ENCODE measurements at regions not wholly inside any gene's neighbourhood (a gene's known extent, or its start where the extent isn't known, plus 50 kb on each side); places are given as distances from the start of the nearest gene placed in this dataset.

DNA sequence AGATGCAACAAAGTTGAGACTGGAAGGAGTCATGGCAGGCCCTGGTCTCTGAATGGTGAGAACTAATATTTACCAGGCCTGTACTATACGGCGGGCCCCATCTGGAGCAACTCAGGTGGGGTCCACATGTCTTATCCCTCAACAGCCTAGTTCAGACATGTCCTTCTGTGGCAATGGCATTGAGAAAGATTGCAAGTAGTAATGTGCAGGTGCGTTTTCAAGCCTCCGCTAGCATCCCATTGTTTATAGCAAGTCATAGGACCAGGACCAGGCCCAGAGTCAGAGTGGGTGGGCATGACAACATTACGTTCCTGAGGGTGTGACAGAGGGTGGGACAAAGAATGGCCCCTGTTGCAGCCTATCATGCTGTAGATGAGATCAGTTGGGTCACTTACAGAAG is 541.1 kb downstream of the EFNB2 start:
- Histone ChIP-seq H3K4me3 (ENCODE audit: low read length in 2 of 2) (no peak overlapping the region), H3K36me3 (ENCODE audit: control insufficient read depth in 1 of 2, insufficient read depth in 2 of 2, low read length in 1 of 2) (no peaks in the 10 kb centered on the region), H3K27ac (ENCODE audit: low read depth in 1 of 2, low read length in 2 of 2) (no peak overlapping the region), H3K27me3 (ENCODE audit: control insufficient read depth in 1 of 2, insufficient read depth in 2 of 2, low read length in 1 of 2) (no peaks in the 10 kb centered on the region), H3K4me1 (ENCODE audit: control insufficient read depth in 1 of 2, insufficient read depth in 2 of 2, low read length in 2 of 2) (no peaks in the 10 kb centered on the region), H3K9me3 (ENCODE audit: control insufficient read depth, low read length) (peaks cover 3% of the 10 kb centered on the region)
- WGBS, 2 donors: 83 to 90% methylated on average over 5 of the region's 5 CpGs
- intact Hi-C loops (cut with DNase I): no loop called here
- ATAC-seq (ENCODE audit: low FRiP score) (no peak), DNase-seq (no peak)

DNA sequence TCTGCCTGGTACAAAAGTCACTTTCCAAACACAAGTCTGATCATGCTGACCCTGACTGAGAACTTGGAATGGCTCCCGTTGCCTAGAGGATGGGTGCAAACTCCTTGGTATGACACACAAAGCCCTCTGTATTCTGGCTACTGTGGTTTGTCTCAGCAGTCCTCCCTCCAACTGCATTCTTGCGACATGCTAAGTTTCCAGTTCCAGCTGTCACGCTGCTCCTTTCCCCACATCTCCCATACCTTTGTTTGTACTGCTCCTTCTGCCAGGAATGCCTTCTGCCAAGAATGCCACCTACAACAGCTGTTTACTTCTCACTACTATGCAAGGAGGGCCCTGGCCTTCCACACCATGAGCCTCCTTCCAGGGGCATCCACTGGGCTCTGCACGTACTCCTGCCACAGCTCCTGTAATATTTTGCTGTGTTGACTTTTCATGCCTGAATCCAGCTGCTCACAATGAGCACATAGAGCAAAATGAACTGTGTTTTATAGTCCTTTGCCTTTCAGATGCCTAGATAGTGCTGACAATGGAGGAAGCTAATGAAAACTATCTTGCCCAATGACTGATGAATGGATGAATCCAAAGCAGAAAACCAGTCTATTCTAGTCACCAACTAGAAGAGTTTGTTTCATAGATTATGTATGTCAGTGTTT is 543.7 kb downstream of the EFNB2 start:
- peaks cover 3% of the 10 kb centered on the region for H3K9me3 ChIP-seq (ENCODE audit: control insufficient read depth, low read length)
- H3K27me3 ChIP-seq (ENCODE audit: control insufficient read depth in 1 of 2, insufficient read depth in 2 of 2, low read length in 1 of 2): no peaks in the 10 kb centered on the region
- no peak overlapping the region for H3K4me3 ChIP-seq (ENCODE audit: low read length in 2 of 2)
- no peak for DNase-seq
- 86 to 87% methylated on average over 4 of the region's 4 CpGs for WGBS, 2 donors
- no peaks in the 10 kb centered on the region for H3K36me3 ChIP-seq (ENCODE audit: control insufficient read depth in 1 of 2, insufficient read depth in 2 of 2, low read length in 1 of 2)
- intact Hi-C loops (cut with DNase I): no loop called here
- no peaks in the 10 kb centered on the region for H3K4me1 ChIP-seq (ENCODE audit: control insufficient read depth in 1 of 2, insufficient read depth in 2 of 2, low read length in 2 of 2)
- no peak overlapping the region for H3K27ac ChIP-seq (ENCODE audit: low read depth in 1 of 2, low read length in 2 of 2)
- ATAC-seq (ENCODE audit: low FRiP score): no peak

- Histone ChIP-seq H3K4me3 (ENCODE audit: low read length in 2 of 2) (no peak overlapping the region), H3K27ac (ENCODE audit: low read depth in 1 of 2, low read length in 2 of 2) (no peak overlapping the region), H3K36me3 (ENCODE audit: control insufficient read depth in 1 of 2, insufficient read depth in 2 of 2, low read length in 1 of 2) (no peaks in the 10 kb centered on the region), H3K27me3 (ENCODE audit: control insufficient read depth in 1 of 2, insufficient read depth in 2 of 2, low read length in 1 of 2) (no peaks in the 10 kb centered on the region), H3K4me1 (ENCODE audit: control insufficient read depth in 1 of 2, insufficient read depth in 2 of 2, low read length in 2 of 2) (no peaks in the 10 kb centered on the region), H3K9me3 (ENCODE audit: control insufficient read depth, low read length) (peaks cover 3% of the 10 kb centered on the region)
- ATAC-seq (ENCODE audit: low FRiP score) (no peak), DNase-seq (no peak)
- intact Hi-C loops (cut with DNase I): no loop called here
- 95 to 96% methylated on average over 1 of the region's 1 CpG for WGBS, 2 donors
Measured at GRCh38 chr13:105991131-105991530, 544.3 kb downstream of the EFNB2 start.

DNA sequence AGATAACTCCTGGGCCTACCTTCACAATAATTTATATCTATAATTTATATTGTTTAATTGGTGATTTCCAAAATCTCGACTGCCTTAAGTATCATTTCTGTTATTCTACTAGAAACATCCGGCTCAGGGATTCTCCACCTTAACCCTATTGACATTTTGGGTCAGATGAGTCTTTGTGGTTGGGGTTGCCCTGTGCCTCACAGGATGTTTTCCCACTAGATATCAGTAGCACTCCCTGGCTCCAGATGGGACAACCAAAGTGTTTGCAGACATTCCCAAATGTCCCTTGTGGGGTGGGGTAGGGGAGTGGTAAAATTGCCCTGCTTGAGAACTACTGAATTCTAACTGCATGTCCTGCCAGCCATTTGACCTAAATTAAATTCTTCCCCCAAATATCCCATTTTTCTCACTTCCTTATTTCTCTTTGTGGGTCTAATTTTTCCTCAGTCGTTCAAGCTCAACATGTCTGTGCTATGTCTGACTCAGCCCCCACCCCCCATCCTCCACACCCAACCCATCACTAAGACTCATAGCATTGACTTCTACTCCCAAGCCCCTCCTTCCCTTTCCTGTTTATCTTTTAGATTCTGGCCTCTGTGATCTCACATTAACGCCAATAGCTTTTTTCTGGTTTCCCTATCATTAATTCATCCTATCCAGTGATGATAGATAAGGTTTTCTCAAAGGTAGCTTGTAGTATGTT is 545.1 kb downstream of the EFNB2 start:
- Histone ChIP-seq H3K4me1 (ENCODE audit: control insufficient read depth in 1 of 2, insufficient read depth in 2 of 2, low read length in 2 of 2) (no peaks in the 10 kb centered on the region), H3K4me3 (ENCODE audit: low read length in 2 of 2) (no peak overlapping the region), H3K36me3 (ENCODE audit: control insufficient read depth in 1 of 2, insufficient read depth in 2 of 2, low read length in 1 of 2) (no peaks in the 10 kb centered on the region), H3K9me3 (ENCODE audit: control insufficient read depth, low read length) (peaks cover 3% of the 10 kb centered on the region), H3K27me3 (ENCODE audit: control insufficient read depth in 1 of 2, insufficient read depth in 2 of 2, low read length in 1 of 2) (no peaks in the 10 kb centered on the region), H3K27ac (ENCODE audit: low read depth in 1 of 2, low read length in 2 of 2) (no peak overlapping the region)
- 82 to 86% methylated on average over 4 of the region's 4 CpGs for WGBS, 2 donors
- intact Hi-C loops (cut with DNase I): no loop called here
- ATAC-seq (ENCODE audit: low FRiP score): no peak
- no peak for DNase-seq

DNA sequence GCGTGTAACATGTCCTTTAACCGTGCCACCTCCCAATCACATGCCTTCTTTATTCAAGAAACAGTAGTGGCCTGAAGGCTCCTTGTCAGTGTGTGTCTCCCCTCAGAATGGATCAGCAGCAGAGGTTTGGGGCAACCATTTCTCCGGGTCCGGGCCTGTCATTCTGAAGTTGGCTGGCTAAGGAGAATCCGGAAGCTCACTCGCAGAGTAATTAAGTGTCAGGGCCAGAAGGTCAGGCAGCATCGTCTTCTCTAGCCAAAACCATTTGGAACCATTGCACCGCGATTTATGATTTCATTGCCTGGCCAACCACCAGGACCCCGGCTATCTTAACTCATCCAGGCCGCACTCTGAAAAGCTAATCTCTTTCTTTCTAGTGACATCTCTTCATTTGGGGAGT is 550.8 kb downstream of the EFNB2 start:
- ATAC-seq (ENCODE audit: low FRiP score): no peak
- H3K4me3 ChIP-seq (ENCODE audit: low read length in 2 of 2): no peak overlapping the region
- 84 to 87% methylated on average over 11 of the region's 11 CpGs for WGBS, 2 donors

GRCh38 chr13:105984236-105984635 is 551.2 kb downstream of the EFNB2 start:
- DNase-seq (no peak), ATAC-seq (ENCODE audit: low FRiP score) (no peak)
- Histone ChIP-seq H3K36me3 (ENCODE audit: control insufficient read depth in 1 of 2, insufficient read depth in 2 of 2, low read length in 1 of 2) (no peaks in the 10 kb centered on the region), H3K27ac (ENCODE audit: low read depth in 1 of 2, low read length in 2 of 2) (no peak overlapping the region), H3K27me3 (ENCODE audit: control insufficient read depth in 1 of 2, insufficient read depth in 2 of 2, low read length in 1 of 2) (no peaks in the 10 kb centered on the region), H3K9me3 (ENCODE audit: control insufficient read depth, low read length) (no peaks in the 10 kb centered on the region), H3K4me3 (ENCODE audit: low read length in 2 of 2) (no peak overlapping the region), H3K4me1 (ENCODE audit: control insufficient read depth in 1 of 2, insufficient read depth in 2 of 2, low read length in 2 of 2) (no peaks in the 10 kb centered on the region)
- intact Hi-C loops (cut with DNase I): no loop called here
- WGBS, 2 donors: 92 to 97% methylated on average over 3 of the region's 3 CpGs

More for the DNA sequence above, 550.8 kb downstream of the EFNB2 start:
- no peak overlapping the region for H3K27ac ChIP-seq (ENCODE audit: low read depth in 1 of 2, low read length in 2 of 2)
- intact Hi-C loops (cut with DNase I): no loop called here
- DNase-seq: no peak
- no peaks in the 10 kb centered on the region for H3K9me3 ChIP-seq (ENCODE audit: control insufficient read depth, low read length)
- H3K4me1 ChIP-seq (ENCODE audit: control insufficient read depth in 1 of 2, insufficient read depth in 2 of 2, low read length in 2 of 2): no peaks in the 10 kb centered on the region
- H3K27me3 ChIP-seq (ENCODE audit: control insufficient read depth in 1 of 2, insufficient read depth in 2 of 2, low read length in 1 of 2): no peaks in the 10 kb centered on the region
- H3K36me3 ChIP-seq (ENCODE audit: control insufficient read depth in 1 of 2, insufficient read depth in 2 of 2, low read length in 1 of 2): no peaks in the 10 kb centered on the region

GRCh38 chr13:105982219-105982930 is 553.1 kb downstream of the EFNB2 start:
- no peak for DNase-seq
- Histone ChIP-seq H3K27ac (ENCODE audit: low read depth in 1 of 2, low read length in 2 of 2) (no peak overlapping the region), H3K36me3 (ENCODE audit: control insufficient read depth in 1 of 2, insufficient read depth in 2 of 2, low read length in 1 of 2) (no peaks in the 10 kb centered on the region), H3K4me1 (ENCODE audit: control insufficient read depth in 1 of 2, insufficient read depth in 2 of 2, low read length in 2 of 2) (no peaks in the 10 kb centered on the region), H3K27me3 (ENCODE audit: control insufficient read depth in 1 of 2, insufficient read depth in 2 of 2, low read length in 1 of 2) (no peaks in the 10 kb centered on the region), H3K9me3 (ENCODE audit: control insufficient read depth, low read length) (no peaks in the 10 kb centered on the region), H3K4me3 (ENCODE audit: low read length in 2 of 2) (no peak overlapping the region)
- WGBS, 2 donors: 84 to 86% methylated on average over 11 of the region's 11 CpGs
- no peak for ATAC-seq (ENCODE audit: low FRiP score)
- intact Hi-C loops (cut with DNase I): no loop called here

DNA sequence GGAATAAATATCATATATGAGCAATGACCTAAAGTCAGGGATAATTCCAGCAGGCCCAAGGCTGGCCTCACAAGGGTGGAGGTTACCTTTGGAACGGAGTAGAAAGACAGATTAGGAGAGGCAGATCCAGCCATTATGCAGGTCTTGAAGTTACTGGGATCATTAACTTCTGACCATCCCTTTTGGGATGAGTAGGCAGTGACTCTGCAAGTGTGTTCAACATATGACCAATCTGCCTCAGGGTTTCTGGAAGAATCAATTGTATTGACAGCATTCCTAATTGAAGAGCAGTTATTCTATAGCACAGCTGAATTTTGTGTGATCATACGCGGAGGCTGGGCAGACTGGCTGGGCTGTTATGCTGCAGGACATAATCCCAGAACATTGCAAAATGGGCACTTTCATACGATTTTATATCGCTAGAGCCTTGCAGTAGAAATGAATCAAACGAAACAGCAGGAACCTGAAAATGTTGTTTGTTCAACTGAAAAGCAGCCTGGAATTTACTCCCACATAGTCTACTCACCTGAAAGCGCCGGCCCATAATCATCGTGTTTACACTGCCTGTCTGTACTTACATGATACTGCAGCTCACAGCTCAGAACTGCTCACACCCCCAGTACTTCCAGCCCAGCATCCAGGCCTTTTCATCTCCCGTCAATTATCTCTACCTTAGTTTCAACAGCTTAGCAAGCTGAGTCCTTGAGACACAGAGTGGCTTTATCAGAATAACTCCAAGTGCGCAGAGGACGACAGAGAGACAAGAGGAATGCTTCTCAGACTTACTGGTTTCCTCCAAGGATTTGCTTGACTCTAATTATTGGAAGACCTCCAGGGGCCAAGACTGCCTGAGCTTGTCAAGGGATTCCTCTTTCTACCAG is 556.1 kb downstream of the EFNB2 start:
- intact Hi-C loops (cut with DNase I): no loop called here
- no peak overlapping the region for H3K4me3 ChIP-seq (ENCODE audit: low read length in 2 of 2)
- no peaks in the 10 kb centered on the region for H3K27me3 ChIP-seq (ENCODE audit: control insufficient read depth in 1 of 2, insufficient read depth in 2 of 2, low read length in 1 of 2)
- WGBS, 2 donors: 73 to 78% methylated on average over 12 of the region's 12 CpGs
- no peaks in the 10 kb centered on the region for H3K9me3 ChIP-seq (ENCODE audit: control insufficient read depth, low read length)
- no peak for DNase-seq
- ATAC-seq (ENCODE audit: low FRiP score): no peak
- no peaks in the 10 kb centered on the region for H3K4me1 ChIP-seq (ENCODE audit: control insufficient read depth in 1 of 2, insufficient read depth in 2 of 2, low read length in 2 of 2)
- H3K36me3 ChIP-seq (ENCODE audit: control insufficient read depth in 1 of 2, insufficient read depth in 2 of 2, low read length in 1 of 2): no peaks in the 10 kb centered on the region
- H3K27ac ChIP-seq (ENCODE audit: low read depth in 1 of 2, low read length in 2 of 2): no peak overlapping the region

Measured in aorta (tissue), 5 donors.